HL-60 (cell line): ENCODE measurements at regions not wholly inside any gene's neighbourhood (a gene's known extent, or its start where the extent isn't known, plus 50 kb on each side); places are given as distances from the start of the nearest gene placed in this dataset.
A peak's percentile ranks its signal among the peaks of the same experiment; 100 is the strongest.

Experiments used
- GABPA ChIP-seq: IDR thresholded peaks from 2 replicates; pipeline ENCODE4 v1.6.1; 2012; ENCODE audit warnings: low read depth
- SPI1 ChIP-seq: IDR thresholded peaks from 2 replicates; pipeline ENCODE4 v1.6.1; 2012; ENCODE audit warnings: low read depth, mild to moderate bottlenecking, borderline replicate concordance
- TF ChIP-seq, protein P1 (sequence below): IDR thresholded peaks from 2 replicates; pipeline ENCODE4 v1.6.1; 2012; ENCODE audit warnings: low read depth; ENCODE audit not compliant: insufficient replicate concordance
- TF ChIP-seq, protein P2 (sequence below): IDR thresholded peaks from one replicate; pipeline ENCODE4 v1.5.1; 2011; ENCODE audit warnings: low read length, control low read depth, inconsistent platforms; ENCODE audit not compliant: insufficient read depth

DNA sequence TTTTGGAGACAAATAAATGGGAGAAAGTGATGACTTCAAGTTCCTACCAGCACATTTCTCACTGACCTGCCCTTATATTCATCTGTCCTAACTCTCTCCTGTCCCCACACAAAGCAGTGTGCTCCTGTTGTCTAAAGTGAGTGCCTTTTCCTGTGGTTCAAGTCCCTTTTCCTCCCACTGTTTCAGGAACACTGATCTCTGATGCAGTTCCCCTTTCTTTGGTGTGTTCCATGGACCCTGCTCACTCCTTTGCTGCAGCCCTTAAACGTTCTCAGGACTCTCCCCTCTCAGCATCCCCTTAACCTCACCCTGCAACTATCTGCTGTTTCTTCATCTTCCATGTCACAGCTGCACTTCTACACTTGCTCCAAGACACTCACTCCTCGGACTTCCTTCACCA is 195.8 kb upstream of the ETV3 start:
- TF ChIP-seq, protein P1, sequence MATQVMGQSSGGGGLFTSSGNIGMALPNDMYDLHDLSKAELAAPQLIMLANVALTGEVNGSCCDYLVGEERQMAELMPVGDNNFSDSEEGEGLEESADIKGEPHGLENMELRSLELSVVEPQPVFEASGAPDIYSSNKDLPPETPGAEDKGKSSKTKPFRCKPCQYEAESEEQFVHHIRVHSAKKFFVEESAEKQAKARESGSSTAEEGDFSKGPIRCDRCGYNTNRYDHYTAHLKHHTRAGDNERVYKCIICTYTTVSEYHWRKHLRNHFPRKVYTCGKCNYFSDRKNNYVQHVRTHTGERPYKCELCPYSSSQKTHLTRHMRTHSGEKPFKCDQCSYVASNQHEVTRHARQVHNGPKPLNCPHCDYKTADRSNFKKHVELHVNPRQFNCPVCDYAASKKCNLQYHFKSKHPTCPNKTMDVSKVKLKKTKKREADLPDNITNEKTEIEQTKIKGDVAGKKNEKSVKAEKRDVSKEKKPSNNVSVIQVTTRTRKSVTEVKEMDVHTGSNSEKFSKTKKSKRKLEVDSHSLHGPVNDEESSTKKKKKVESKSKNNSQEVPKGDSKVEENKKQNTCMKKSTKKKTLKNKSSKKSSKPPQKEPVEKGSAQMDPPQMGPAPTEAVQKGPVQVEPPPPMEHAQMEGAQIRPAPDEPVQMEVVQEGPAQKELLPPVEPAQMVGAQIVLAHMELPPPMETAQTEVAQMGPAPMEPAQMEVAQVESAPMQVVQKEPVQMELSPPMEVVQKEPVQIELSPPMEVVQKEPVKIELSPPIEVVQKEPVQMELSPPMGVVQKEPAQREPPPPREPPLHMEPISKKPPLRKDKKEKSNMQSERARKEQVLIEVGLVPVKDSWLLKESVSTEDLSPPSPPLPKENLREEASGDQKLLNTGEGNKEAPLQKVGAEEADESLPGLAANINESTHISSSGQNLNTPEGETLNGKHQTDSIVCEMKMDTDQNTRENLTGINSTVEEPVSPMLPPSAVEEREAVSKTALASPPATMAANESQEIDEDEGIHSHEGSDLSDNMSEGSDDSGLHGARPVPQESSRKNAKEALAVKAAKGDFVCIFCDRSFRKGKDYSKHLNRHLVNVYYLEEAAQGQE = no peak
- TF ChIP-seq, protein P2, sequence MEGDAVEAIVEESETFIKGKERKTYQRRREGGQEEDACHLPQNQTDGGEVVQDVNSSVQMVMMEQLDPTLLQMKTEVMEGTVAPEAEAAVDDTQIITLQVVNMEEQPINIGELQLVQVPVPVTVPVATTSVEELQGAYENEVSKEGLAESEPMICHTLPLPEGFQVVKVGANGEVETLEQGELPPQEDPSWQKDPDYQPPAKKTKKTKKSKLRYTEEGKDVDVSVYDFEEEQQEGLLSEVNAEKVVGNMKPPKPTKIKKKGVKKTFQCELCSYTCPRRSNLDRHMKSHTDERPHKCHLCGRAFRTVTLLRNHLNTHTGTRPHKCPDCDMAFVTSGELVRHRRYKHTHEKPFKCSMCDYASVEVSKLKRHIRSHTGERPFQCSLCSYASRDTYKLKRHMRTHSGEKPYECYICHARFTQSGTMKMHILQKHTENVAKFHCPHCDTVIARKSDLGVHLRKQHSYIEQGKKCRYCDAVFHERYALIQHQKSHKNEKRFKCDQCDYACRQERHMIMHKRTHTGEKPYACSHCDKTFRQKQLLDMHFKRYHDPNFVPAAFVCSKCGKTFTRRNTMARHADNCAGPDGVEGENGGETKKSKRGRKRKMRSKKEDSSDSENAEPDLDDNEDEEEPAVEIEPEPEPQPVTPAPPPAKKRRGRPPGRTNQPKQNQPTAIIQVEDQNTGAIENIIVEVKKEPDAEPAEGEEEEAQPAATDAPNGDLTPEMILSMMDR = no peak
- TF ChIP-seq GABPA (no peak), SPI1 (peak; percentile 60)
